ENCODE measurements at regions not wholly inside any gene's neighbourhood (a gene's known extent, or its start where the extent isn't known, plus 50 kb on each side); places are given as distances from the start of the nearest gene placed in this dataset.

GRCh38 chr2:82128051-82128450 lies 1823.5 kb upstream of the LRRTM1 start:
- no peak for TF ChIP-seq CTCF (IDR thresholded peaks at IDR 0.05)
- no peak for TF ChIP-seq POLR2A (IDR thresholded peaks at IDR 0.05)
